ENCODE measurements at regions not wholly inside any gene's neighbourhood (a gene's known extent, or its start where the extent isn't known, plus 50 kb on each side); places are given as distances from the start of the nearest gene placed in this dataset.

- Histone ChIP-seq H3K27ac (peak overlapping the region; percentile 49), H3K4me1 (ENCODE audit: insufficient read depth) (peaks cover 20% of the 10 kb centered on the region), H3K27me3 (replicated peaks; ENCODE audit: insufficient read depth) (no peaks in the 10 kb centered on the region), H3K4me2 (ENCODE audit: unreplicated experiment) (peak overlapping the region; percentile 76), H3K79me2 (ENCODE audit: insufficient read depth) (no peaks in the 10 kb centered on the region), H3K9me3 (ENCODE audit: low read depth) (no peaks in the 10 kb centered on the region), H3K36me3 (ENCODE audit: low read depth) (no peaks in the 10 kb centered on the region), H3F3A (ENCODE audit: insufficient read depth) (peaks cover 14% of the 10 kb centered on the region), H3K9me2 (ENCODE audit: insufficient read depth) (no peaks in the 10 kb centered on the region), H3K9ac (peak overlapping the region; percentile 16), H4K20me1 (ENCODE audit: insufficient read depth) (no peaks in the 10 kb centered on the region), H2AFZ (peak overlapping the region; percentile 79), H3K4me3 (peak overlapping the region; percentile 48)
- peak; percentile 58 for DNase-seq
- WGBS, 2 experiments (ENCODE audit: low coverage in 1 of 2, low lambda C conversion rate in 2 of 2, missing lambda C conversion rate in 2 of 2) = 6 to 12% methylated on average over 11 of the region's 11 CpGs
- in situ Hi-C loops (cut with MboI) = no loop called here
- TF ChIP-seq EZH2phosphoT487 (IDR thresholded peaks at IDR 0.05; ENCODE audit: insufficient read depth, low read depth) (no peak), EZH2 (IDR thresholded peaks at IDR 0.05; ENCODE audit: insufficient read depth, poor library complexity, severe bottlenecking) (no peak)
Measured at GRCh38 chr2:164014068-164014731, 278.4 kb upstream of the FIGN start.

DNA sequence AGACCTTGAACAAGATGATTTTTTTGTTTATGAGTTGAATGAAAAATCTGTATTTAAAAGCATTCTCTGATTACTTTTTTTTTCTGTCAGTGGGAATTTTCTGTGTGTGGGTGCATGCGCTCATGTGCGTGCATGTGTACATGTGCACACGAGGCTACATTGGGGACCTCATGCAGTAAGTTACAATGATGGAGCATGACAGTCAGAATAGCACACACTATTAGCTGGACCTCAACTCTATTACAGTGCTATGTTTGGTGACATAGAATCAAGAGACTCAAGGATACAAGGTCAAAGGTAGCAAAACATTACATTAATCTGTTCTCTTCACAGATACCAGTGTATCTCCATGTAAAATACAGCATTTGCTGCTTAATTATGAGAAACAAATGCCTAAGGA is 276.8 kb upstream of the FIGN start:
- no peaks in the 10 kb centered on the region for H3K9me3 ChIP-seq (ENCODE audit: low read depth)
- H3F3A ChIP-seq (ENCODE audit: insufficient read depth) = peaks cover 14% of the 10 kb centered on the region
- 97 to 98% methylated on average over 3 of the region's 3 CpGs for WGBS, 2 experiments (ENCODE audit: low coverage in 1 of 2, low lambda C conversion rate in 2 of 2, missing lambda C conversion rate in 2 of 2)
- no peak overlapping the region for H3K27ac ChIP-seq
- in situ Hi-C loops (cut with MboI) = no loop called here
- H3K9me2 ChIP-seq (ENCODE audit: insufficient read depth) = no peaks in the 10 kb centered on the region
- peaks cover 20% of the 10 kb centered on the region for H3K4me1 ChIP-seq (ENCODE audit: insufficient read depth)
- no peak overlapping the region for H3K4me3 ChIP-seq
- H3K9ac ChIP-seq = no peak overlapping the region
- H4K20me1 ChIP-seq (ENCODE audit: insufficient read depth) = no peaks in the 10 kb centered on the region
- H3K36me3 ChIP-seq (ENCODE audit: low read depth) = no peaks in the 10 kb centered on the region
- TF ChIP-seq EZH2phosphoT487 (IDR thresholded peaks at IDR 0.05; ENCODE audit: insufficient read depth, low read depth) (no peak), EZH2 (IDR thresholded peaks at IDR 0.05; ENCODE audit: insufficient read depth, poor library complexity, severe bottlenecking) (no peak)
- H3K4me2 ChIP-seq (ENCODE audit: unreplicated experiment) = no peak overlapping the region
- no peak overlapping the region for H2AFZ ChIP-seq
- no peaks in the 10 kb centered on the region for H3K27me3 ChIP-seq (replicated peaks; ENCODE audit: insufficient read depth)
- no peak for DNase-seq
- H3K79me2 ChIP-seq (ENCODE audit: insufficient read depth) = no peaks in the 10 kb centered on the region

GRCh38 chr2:164009756-164010337 is 274.0 kb upstream of the FIGN start:
- Histone ChIP-seq H3K9me3 (ENCODE audit: low read depth) (no peaks in the 10 kb centered on the region), H3K27me3 (replicated peaks; ENCODE audit: insufficient read depth) (no peaks in the 10 kb centered on the region), H3K4me1 (ENCODE audit: insufficient read depth) (peaks cover 9% of the 10 kb centered on the region), H3K9me2 (ENCODE audit: insufficient read depth) (no peaks in the 10 kb centered on the region), H3F3A (ENCODE audit: insufficient read depth) (peaks cover 9% of the 10 kb centered on the region), H3K27ac (no peak overlapping the region), H3K36me3 (ENCODE audit: low read depth) (no peaks in the 10 kb centered on the region), H3K4me2 (ENCODE audit: unreplicated experiment) (no peak overlapping the region), H2AFZ (no peak overlapping the region), H4K20me1 (ENCODE audit: insufficient read depth) (no peaks in the 10 kb centered on the region), H3K9ac (no peak overlapping the region), H3K79me2 (ENCODE audit: insufficient read depth) (no peaks in the 10 kb centered on the region), H3K4me3 (no peak overlapping the region)
- in situ Hi-C loops (cut with MboI) = no loop called here
- DNase-seq = no peak
- 37 to 44% methylated on average over 7 of the region's 7 CpGs for WGBS, 2 experiments (ENCODE audit: low coverage in 1 of 2, low lambda C conversion rate in 2 of 2, missing lambda C conversion rate in 2 of 2)
- TF ChIP-seq EZH2phosphoT487 (IDR thresholded peaks at IDR 0.05; ENCODE audit: insufficient read depth, low read depth) (no peak), EZH2 (IDR thresholded peaks at IDR 0.05; ENCODE audit: insufficient read depth, poor library complexity, severe bottlenecking) (no peak)

DNA sequence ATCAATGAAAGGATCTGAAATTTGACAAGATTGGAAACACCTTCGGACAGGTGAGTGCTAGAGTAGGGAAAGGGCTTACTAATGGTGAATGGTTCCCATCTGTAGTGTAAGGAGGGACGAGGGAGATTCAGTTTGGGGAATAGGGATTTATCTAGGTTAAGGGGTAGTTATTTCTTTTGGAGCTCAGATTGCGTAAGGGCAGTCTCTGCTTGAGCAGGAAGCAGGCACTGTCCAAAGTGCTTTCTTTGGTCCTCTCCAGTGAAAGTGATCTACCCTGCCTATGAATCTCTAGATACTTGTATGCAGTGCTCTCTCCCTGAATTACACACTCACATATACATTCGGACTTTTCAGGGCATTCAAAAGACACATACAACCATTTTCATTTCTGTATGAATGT is 272.9 kb upstream of the FIGN start:
- 85 to 86% methylated on average over 4 of the region's 4 CpGs for WGBS, 2 experiments (ENCODE audit: low coverage in 1 of 2, low lambda C conversion rate in 2 of 2, missing lambda C conversion rate in 2 of 2)
- Histone ChIP-seq H3F3A (ENCODE audit: insufficient read depth) (no peaks in the 10 kb centered on the region), H3K79me2 (ENCODE audit: insufficient read depth) (no peaks in the 10 kb centered on the region), H4K20me1 (ENCODE audit: insufficient read depth) (no peaks in the 10 kb centered on the region), H3K36me3 (ENCODE audit: low read depth) (no peaks in the 10 kb centered on the region), H3K9me2 (ENCODE audit: insufficient read depth) (no peaks in the 10 kb centered on the region), H3K27ac (no peak overlapping the region), H3K27me3 (replicated peaks; ENCODE audit: insufficient read depth) (no peaks in the 10 kb centered on the region), H3K4me3 (no peak overlapping the region), H3K4me1 (ENCODE audit: insufficient read depth) (no peaks in the 10 kb centered on the region), H2AFZ (no peak overlapping the region), H3K9me3 (ENCODE audit: low read depth) (no peaks in the 10 kb centered on the region), H3K9ac (no peak overlapping the region), H3K4me2 (ENCODE audit: unreplicated experiment) (no peak overlapping the region)
- DNase-seq = no peak
- in situ Hi-C loops (cut with MboI) = no loop called here
- TF ChIP-seq EZH2phosphoT487 (IDR thresholded peaks at IDR 0.05; ENCODE audit: insufficient read depth, low read depth) = no peak
- TF ChIP-seq EZH2 (IDR thresholded peaks at IDR 0.05; ENCODE audit: insufficient read depth, poor library complexity, severe bottlenecking) = no peak
